KBM-7 (cell line): ENCODE measurements at regions not wholly inside any gene's neighbourhood (a gene's known extent, or its start where the extent isn't known, plus 50 kb on each side); places are given as distances from the start of the nearest gene placed in this dataset.
"Not testable (repeated sequence)": the region's sequence is repeated elsewhere in the genome, so short reads cannot be mapped to it uniquely, and the experiment has no call there.

Source experiments
- DNase-seq: peaks from one replicate; pipeline ENCODE4 v3.0.0-alpha.2; 2015
- in situ Hi-C: fragments of 300-500 bp; cut with MboI; formaldehyde crosslinking; loops from 2 replicates; pipeline ENCODE4 v1.14.3; 2020; ENCODE audit warnings: low sequenced_read_pairs, low pct_unique_long_range_greater_than_20kb, mixed read lengths

DNA sequence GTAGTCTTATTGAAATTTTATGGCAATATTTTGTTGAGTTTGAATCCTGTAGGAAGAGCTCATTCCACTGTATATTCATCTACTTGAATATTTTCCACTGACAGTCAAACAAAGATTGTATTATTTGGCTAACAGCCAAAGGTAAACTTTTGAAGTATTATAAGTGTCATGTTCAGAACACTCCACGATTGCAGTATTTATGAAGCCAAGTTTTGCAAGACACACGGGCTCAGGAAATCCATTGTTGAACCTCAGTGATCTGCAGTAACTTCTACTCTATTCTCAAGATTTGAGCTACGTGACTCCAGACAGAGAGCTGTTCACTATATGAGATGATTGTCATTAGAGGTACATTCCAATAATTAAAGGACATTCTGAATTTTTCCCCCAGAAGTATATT, 302.7 kb upstream of the ADGRL3 start:
- in situ Hi-C loops, result no loop called here
- no peak for DNase-seq

DNA sequence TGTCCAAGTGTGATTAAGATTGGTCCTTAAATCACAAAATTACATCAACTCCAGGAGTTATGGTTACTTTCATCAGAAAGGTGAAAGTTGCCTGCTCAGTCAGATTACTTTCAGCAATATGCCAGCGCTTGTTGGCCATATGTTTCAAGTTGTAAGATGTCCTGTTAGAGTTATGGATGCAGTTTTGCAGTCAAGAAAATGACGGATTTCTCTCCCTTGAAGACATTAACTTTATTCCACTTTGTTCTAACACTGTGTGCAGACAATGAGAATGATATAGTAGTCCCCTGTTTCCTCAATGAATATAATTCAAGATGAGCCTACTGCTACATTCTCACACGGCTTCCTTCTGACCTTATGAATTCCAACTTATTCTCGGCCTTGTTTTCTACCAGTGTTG, 295.0 kb upstream of the ADGRL3 start:
- in situ Hi-C loops, result no loop called here

DNA sequence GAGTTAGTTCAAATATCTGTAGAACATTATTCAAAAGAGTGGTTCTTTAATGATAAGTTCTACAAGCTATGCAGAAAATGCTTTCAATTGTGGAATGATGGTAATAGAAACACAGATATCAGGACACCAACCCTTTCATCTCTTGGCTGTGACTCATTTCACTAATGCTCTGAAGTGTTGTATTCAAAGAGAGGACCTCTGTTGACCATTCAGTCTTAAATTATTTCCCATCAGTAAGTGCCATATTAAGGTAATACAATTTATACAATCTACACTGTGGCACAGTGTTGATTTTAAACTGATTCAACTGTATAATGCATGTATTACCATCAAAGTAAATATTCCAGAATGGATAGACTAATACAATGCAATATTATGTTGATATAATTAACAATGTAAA, 289.0 kb upstream of the ADGRL3 start:
- no peak for DNase-seq
- in situ Hi-C loops, result no loop called here

More for the DNA sequence above, 295.0 kb upstream of the ADGRL3 start:
- DNase-seq, result no peak

DNA sequence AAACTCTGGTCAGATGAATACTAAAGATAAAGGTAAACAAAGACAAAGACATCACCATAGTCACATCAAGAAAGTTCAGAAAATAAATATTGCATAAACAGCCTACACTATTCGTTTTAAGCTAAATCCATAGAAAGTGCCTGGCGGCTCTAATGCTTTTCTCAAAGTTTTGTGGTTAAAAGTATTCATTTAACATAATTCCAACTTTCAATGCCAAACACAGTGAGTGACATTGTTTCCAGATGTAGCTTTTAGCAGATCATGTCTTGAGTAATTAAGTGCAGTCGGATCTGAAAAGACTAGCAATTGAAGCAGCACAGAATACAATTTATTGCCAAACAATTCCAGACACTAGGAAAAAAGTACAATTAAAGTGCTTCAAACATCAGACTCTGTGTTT, 287.1 kb upstream of the ADGRL3 start:
- in situ Hi-C loops, result no loop called here
- no peak for DNase-seq

DNA sequence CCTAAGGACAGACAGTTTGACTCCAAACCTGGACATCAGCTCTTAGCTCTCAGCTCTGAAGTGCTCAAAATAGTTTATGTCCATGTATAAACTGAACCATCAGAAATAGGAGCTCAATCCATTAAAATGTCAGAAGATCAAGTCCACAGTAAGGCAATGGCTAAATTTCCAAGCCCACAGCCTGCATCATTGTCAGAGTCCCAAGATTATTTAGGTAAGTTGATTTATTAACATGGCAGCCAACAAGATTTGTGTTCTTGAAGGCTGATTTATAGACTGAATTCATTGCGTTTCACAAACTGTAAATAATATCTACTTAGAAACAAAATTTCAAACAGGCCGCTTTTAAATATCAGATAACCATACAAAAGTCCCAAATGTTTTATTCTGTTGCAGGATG, 286.5 kb upstream of the ADGRL3 start:
- no peak for DNase-seq
- in situ Hi-C loops, result no loop called here

DNA sequence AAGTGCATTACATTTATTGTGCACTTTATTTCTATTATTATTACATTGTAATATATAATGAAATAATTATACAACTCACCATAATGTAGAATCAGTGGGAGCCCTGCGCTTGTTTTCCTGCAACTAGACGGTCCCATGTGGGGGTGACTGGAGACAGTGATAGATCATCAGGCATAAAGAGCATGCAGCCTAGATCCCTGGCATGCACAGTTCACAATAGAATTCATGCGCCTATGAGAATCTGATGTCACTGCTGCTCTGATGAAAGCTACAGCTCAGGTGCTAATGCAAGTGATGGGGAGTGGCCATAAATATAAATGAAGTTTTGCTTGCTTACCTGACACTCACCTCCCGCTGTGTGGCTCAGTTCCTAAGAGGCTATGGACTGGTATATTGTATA, 278.4 kb upstream of the ADGRL3 start:
- in situ Hi-C loops, DNase-seq: not testable (repeated sequence)

DNA sequence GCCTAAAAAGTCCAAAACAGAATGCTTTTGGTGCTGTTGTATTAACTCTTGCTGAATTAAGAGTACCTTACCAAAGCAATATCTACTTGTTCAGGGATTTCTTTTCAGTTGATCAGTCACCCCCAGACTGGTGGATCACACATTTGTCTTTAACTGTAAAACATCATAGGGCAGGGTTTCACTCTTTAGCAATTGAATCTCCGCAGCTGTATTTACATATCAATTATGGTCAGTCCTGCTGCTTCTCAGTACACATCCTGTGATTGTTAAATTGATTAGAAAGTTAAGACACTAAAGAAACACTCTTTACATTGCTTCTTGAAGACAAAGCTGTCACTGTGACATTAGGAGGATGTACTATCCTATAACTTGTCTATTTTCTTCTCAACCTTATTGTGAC, 277.1 kb upstream of the ADGRL3 start:
- in situ Hi-C loops, result no loop called here

DNA sequence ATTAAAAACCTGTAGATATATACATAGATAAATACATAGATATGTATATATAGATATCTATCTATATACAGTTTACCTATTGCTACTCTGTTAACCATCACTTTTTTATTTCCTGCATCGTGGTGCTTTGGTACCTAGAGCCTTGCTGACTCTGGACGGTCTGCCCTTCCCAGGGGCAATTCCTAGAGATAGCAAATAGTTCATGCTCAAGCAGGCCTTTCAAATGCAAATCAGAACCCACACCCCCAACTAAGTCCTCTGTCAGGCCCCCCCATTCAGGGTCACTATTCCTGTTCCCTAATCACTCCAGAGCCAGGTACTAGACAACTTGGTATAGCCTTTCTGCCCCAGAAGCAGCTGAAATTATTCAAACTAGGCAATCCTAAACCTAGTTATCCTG, 273.5 kb upstream of the ADGRL3 start:
- DNase-seq, result no peak
- in situ Hi-C loops, result no loop called here

More for the DNA sequence above, 277.1 kb upstream of the ADGRL3 start:
- no peak for DNase-seq

DNA sequence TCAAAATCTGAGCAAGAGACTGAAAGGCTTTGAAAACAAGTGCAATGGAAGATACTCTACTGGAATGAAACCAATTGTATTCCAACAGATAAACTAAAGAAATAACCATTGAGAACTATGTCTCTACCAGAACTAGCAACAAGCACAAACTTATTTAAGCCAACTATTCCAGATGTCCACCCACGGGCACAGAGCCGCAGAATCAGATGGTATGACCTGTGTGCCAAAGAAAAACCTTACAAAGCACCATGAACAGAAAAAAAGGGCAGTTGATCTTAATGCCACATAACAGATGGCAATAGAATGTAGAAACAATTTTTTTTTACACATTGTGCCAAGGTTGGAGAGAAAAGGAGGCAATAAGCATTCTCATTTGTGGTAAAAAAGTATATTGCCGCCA, 269.3 kb upstream of the ADGRL3 start:
- in situ Hi-C loops, result no loop called here
- no peak for DNase-seq

DNA sequence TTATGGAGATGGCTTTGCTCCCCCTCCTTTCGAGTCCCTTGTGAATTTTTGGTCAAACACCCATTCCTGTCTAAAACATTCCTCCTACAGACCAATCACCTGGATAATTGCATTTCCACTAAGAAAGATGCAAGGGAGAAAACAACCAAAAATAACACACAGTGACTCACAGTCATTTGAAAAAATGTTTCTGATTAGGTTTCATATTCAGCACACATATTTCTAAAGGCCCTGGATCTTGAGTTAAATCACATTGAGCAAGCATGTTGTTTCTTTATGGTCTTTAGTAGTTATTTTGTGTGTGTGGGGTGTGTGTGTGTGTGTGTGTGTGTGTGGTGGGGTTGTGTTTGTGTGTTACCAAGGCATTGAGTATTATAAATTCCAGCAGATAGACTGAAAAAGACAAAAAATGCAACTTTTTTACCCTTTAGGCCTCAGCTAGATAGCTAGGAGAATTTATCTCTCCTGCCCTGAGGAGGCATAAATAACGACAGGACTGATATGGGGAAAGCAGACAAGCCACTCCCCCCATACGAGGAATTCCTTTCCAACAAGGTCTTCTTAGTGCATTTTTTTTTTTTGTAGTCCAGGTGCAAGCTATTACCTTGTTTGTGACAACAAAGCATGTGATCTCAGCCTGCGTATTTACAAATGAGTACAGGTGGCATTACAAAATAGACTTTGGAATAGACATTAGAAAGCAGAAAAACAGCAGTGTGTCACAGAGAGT, 265.4 kb upstream of the ADGRL3 start:
- in situ Hi-C loops, result no loop called here
- no peak for DNase-seq

DNA sequence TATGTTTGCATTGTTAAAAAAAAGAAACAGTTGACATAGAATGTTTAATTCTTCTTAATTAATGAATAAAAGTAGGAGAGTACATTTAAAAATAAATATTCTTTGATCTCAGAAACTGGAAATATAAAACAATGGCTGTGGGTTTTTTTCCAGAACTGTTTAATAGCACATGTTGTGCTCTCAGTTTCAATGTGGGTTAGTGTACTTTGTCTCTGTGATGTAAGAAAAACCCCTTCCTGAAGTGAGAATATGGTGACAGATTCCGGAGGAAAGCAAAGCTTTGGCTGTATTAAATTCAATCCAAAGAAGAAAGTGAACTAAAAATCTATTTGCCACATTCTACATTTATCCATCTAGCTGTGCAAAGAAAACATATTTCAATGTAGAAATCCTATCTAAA, 261.9 kb upstream of the ADGRL3 start:
- DNase-seq, result no peak
- in situ Hi-C loops, result no loop called here

DNA sequence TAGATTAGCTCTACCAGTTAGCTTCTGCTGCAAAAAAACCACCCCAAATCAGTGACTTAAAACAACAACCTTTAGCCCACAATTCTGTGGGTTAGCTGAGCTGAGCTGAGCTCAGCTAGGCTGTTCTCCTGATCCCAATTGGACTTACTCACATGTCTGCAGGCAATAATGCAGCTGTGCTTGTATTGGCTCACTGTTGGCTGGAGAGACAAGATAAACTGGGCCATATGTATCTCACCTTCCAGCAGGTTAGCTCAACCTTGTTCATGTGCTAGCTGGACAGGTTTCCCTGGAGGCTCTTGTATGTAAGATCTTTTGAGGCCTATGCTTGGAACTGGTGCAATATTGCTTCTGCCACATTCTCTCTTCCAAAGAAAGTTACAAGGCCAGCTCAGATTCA, 261.5 kb upstream of the ADGRL3 start:
- in situ Hi-C loops, result no loop called here
- no peak for DNase-seq

DNA sequence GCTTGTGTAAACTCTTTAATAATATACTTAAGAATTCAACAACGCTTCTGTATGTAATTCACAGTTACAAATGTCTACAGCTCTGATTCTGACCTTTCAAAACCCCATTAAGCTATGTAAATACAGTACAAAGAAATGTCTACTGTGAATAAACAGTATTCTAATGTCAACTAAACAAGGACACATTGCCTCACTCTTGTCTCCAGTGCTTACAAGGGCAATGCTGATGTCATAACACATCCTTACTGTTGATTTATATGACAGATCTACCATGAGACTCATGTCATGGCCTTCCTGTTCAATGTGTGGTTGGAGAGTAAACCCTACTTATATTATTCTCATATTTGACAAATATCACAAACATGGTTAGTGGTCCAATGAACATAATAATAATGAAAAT, 256.1 kb upstream of the ADGRL3 start:
- in situ Hi-C loops, result no loop called here
- DNase-seq, result no peak

DNA sequence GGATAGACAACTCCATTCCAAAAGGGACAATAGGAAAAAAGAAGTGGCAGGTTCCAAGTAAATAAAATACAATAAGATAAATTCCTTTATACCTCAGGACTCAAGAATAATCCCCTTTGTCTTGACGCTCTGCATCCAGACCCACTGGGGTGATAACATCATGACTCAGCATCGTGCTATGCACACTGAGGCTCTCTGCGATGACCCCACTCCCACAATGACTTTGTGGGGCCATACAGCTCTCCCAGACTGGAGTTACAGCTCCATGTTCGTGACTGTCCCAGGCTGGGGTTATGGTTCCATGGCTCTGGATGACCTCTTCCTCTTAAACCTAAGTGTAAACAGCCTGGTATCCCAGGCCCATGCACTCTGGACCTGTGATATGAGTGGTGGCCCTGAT, 254.5 kb upstream of the ADGRL3 start:
- DNase-seq, result no peak
- in situ Hi-C loops, result no loop called here

DNA sequence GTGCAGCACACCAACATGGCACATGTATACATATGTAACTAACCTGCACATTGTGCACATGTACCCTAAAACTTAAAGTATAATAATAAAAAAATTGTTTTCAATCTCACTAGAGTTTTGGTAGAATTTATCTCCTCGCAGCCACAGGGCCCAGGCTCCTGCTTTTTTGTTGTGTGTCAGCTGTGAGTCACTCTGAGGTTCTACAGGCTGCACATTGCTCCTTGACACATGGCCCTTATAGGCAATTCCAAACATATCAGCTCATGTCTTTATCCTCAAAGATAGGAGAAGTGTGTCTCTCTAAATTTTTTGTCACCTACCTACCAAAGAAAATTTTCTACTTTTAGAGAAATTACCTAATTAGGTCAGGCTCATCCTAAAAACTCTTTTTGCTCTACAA, 252.1 kb upstream of the ADGRL3 start:
- in situ Hi-C loops, result no loop called here

DNA sequence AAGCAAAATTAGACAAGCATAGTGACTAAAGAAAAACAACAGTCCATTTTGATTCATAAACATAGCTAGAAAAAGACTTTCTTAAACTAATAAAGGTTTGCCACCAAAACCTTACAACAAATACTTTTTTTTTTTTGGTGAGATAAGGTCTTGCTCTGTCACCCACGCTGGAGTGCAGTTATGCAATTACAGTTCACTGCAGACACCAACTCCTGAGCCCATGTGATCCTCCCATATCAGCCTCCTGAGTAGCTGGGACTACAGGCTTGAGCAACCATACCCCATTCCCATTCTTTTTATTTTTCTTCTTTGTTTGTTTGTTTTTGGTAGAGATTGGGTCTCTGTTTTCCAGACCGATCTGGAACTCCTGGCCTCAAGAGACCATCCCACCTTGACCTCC, 247.2 kb upstream of the ADGRL3 start:
- DNase-seq, result no peak
- in situ Hi-C loops, result no loop called here

More for the DNA sequence above, 252.1 kb upstream of the ADGRL3 start:
- no peak for DNase-seq

DNA sequence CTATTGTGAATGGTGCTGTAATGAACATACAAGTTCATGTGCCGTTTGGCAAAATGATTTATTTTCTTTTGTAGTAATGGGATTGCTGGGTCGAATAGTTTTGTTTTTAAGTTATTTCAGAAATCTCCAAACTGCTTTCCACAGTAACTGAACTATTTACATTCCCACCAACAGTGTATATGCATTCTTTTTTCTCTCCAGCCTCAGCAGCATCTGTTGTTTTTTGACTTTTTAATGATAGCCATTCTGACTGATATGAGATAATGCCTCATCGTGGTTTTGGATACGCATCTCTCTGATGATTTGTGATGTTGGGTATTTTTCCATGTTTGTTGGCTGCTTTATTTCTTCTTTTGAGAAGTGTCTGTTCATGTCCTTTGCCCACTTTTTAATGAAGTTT, 246.3 kb upstream of the ADGRL3 start:
- in situ Hi-C loops, result no loop called here
- DNase-seq, result no peak

DNA sequence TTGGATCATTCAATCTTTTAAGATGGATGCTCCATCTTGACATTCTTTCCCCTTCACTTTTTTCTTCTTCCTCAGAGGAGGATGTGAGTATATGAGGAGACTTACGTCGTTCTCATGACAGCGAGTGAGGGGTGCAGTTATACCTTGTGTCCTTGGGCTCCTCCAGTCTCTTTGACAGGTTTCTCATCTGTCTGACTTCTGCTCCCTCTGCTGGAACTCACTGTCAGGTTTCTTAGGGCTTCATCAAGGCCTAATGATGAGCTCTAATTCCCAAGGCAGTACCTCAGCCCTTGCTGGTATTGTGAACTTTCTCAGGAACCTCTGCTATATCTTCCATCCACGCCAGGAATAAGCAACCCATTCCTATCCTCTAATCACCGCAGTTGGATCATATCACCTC, 237.8 kb upstream of the ADGRL3 start:
- in situ Hi-C loops, result no loop called here
- no peak for DNase-seq

DNA sequence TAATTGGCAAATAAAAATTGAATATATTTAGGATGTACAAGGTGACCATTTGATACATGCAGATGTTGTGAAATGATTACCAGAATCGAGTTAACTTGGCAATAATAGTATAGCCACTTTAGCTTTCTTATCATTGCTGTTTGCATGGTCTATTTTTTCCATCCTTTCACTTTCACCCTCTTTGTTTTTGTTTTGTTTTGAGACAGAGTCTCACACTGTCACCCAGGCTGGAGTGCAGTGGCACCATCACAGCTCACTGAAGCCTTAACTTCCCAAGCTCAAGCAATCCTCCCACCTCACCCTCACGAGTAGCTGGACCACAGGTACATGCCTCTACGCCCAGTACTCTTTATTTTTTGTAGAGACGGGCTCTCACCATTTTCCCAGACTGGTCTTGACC, 218.6 kb upstream of the ADGRL3 start:
- no peak for DNase-seq
- in situ Hi-C loops, result no loop called here

DNA sequence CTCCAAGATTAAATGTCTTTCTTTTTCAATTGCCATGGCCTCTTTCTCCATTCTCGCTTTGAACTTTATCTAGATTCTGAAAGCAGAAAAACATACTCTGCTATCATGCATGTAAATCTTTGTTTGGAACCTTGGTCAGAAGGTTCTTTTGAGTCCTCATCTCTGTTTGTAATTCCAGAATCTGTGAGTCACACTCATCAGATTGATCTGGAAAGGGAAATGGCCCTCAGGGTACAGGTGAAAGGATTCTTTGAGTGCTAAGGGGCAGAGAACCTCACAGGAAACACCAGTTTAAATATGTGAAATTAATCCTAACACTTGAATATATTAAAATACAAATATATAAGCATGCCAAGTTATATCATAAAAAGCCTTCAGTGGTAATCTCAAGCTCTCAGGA, 211.0 kb upstream of the ADGRL3 start:
- in situ Hi-C loops, result no loop called here

DNA sequence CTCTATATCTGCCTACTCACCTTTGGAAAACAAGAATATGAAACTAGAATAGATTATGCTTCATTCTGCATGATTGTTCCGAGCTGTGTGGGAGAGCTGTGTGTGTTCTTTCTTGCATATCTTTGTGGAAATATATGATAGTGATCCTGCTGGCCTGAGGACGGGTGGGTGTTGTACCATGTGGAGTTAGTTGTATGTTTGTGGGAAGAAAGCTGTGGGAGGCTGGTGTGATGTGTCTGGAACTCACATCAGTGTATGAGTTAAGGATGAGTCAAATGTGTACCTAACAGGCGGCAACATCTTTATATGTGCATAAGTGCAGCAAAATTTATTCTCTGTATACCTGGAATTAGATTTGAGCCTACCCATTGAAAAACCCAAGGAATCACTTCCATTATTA, 208.1 kb upstream of the ADGRL3 start:
- in situ Hi-C loops, result no loop called here
- no peak for DNase-seq

More for the DNA sequence above, 211.0 kb upstream of the ADGRL3 start:
- DNase-seq, result no peak

DNA sequence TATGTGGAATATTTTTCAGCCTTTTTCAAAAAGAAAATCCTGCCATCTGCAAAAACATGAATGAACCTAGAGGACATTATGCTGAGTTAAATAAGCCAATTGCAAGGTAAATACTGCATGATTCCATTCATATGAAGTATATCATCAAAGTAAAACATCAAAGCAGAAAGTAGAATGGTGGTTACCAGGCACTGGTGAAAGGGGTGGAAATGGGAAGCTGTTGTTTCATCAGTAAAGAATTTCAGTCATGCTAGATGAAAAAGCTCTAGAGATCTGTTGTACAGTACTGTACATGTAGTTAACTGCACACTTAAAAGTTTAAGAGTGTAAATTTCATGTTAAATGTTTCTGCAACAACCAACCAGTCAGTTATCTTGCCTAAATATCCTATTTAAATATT, 196.8 kb upstream of the ADGRL3 start:
- in situ Hi-C loops, result no loop called here
- DNase-seq, result no peak
